Mesenchymal stem cell (in vitro differentiated cells and primary cell): ENCODE measurements at regions not wholly inside any gene's neighbourhood (a gene's known extent, or its start where the extent isn't known, plus 50 kb on each side); places are given as distances from the start of the nearest gene placed in this dataset.

Source experiments
- DNase-seq: peaks from one replicate; pipeline ENCODE4 v3.0.0-alpha.2; 2013
- H2AFZ ChIP-seq: one replicate; pipeline ENCODE4 v1.6.1; 2013; ENCODE audit warnings: low read depth, mild to moderate bottlenecking, control low read depth, inconsistent platforms, low read length, moderate library complexity
- H2AK5ac ChIP-seq: 2 replicates; pipeline ENCODE4 v1.6.1; 2013; ENCODE audit warnings: low read length, moderate library complexity, mild to moderate bottlenecking, inconsistent platforms; ENCODE audit not compliant: severe bottlenecking
- H2BK120ac ChIP-seq: one replicate; pipeline ENCODE4 v1.6.1; 2013; ENCODE audit warnings: low read depth, mild to moderate bottlenecking, inconsistent platforms, low read length, moderate library complexity
- H2BK12ac ChIP-seq, 2 experiments: one replicate each; pipeline ENCODE4 v1.6.1; 2013; ENCODE audit warnings: inconsistent platforms in 2 of 2, low read length in 2 of 2, mild to moderate bottlenecking in 2 of 2, moderate library complexity in 2 of 2, control low read depth in 1 of 2
- H2BK15ac ChIP-seq: one replicate; pipeline ENCODE4 v1.6.1; 2013; ENCODE audit warnings: mild to moderate bottlenecking, low read depth, inconsistent platforms; ENCODE audit not compliant: poor library complexity, severe bottlenecking
- H2BK5ac ChIP-seq: 2 replicates; pipeline ENCODE4 v1.6.1; 2013; ENCODE audit warnings: low read depth, mild to moderate bottlenecking, low read length, control low read depth, inconsistent platforms; ENCODE audit not compliant: poor library complexity, severe bottlenecking
- H3K14ac ChIP-seq, 2 experiments: one replicate each; pipeline ENCODE4 v1.6.1; 2013; ENCODE audit warnings: inconsistent platforms in 2 of 2, low read length in 2 of 2, control low read depth in 1 of 2, mild to moderate bottlenecking in 1 of 2, moderate library complexity in 1 of 2
- H3K18ac ChIP-seq, 2 experiments: one replicate each; pipeline ENCODE4 v1.6.1; 2013; ENCODE audit warnings: inconsistent platforms in 2 of 2, low read length in 2 of 2, control low read depth in 1 of 2, low read depth in 1 of 2, mild to moderate bottlenecking in 1 of 2
- H3K23ac ChIP-seq, 2 experiments: one replicate each; pipeline ENCODE4 v1.6.1; 2013; ENCODE audit warnings: inconsistent platforms in 2 of 2, low read length in 2 of 2, mild to moderate bottlenecking in 2 of 2, moderate library complexity in 2 of 2, control low read depth in 1 of 2
- H3K27ac ChIP-seq: 2 replicates; pipeline ENCODE4 v1.5.1; 2013; ENCODE audit warnings: mild to moderate bottlenecking, moderate library complexity, low read length, control low read depth, inconsistent platforms; ENCODE audit not compliant: poor library complexity, severe bottlenecking
- H3K27me3 ChIP-seq, 2 experiments: 2 replicates each; pipeline versions ENCODE4 v1.6.1 to v1.7.0; 2013; ENCODE audit warnings: low read length in 2 of 2, mild to moderate bottlenecking in 2 of 2, moderate library complexity in 2 of 2, control low read depth in 1 of 2, inconsistent platforms in 1 of 2; ENCODE audit not compliant: control insufficient read depth in 1 of 2, insufficient read depth in 1 of 2
- H3K36me3 ChIP-seq, 2 experiments: 2 replicates each; pipeline versions ENCODE4 v1.6.1 to v1.7.0; 2013; ENCODE audit warnings: low read length in 2 of 2, control low read depth in 1 of 2, inconsistent platforms in 1 of 2, low read depth in 1 of 2, mild to moderate bottlenecking in 1 of 2; ENCODE audit not compliant: insufficient read depth in 2 of 2, control insufficient read depth in 1 of 2
- H3K4ac ChIP-seq, 2 experiments: one replicate each; pipeline ENCODE4 v1.6.1; 2013; ENCODE audit warnings: inconsistent platforms in 2 of 2, low read length in 2 of 2, mild to moderate bottlenecking in 2 of 2, moderate library complexity in 2 of 2, control low read depth in 1 of 2, low read depth in 1 of 2
- H3K4me1 ChIP-seq: 2 replicates; pipeline ENCODE4 v1.6.1; 2013; ENCODE audit warnings: low read depth, low read length, control low read depth; ENCODE audit not compliant: control insufficient read depth, insufficient read depth
- H3K4me2 ChIP-seq: 2 replicates; pipeline ENCODE4 v1.6.1; 2013; ENCODE audit warnings: low read length, mild to moderate bottlenecking, inconsistent platforms; ENCODE audit not compliant: poor library complexity, severe bottlenecking
- H3K4me3 ChIP-seq, 2 experiments: 2 replicates each; pipeline versions ENCODE4 v1.5.1 to v1.7.0; 2013; ENCODE audit warnings: low read length in 2 of 2, mild to moderate bottlenecking in 2 of 2, control low read depth in 1 of 2, low read depth in 1 of 2; ENCODE audit not compliant: insufficient read depth in 1 of 2
- H3K79me1 ChIP-seq: replicated peaks from 2 replicates; pipeline ENCODE4 v1.6.1; 2013; ENCODE audit warnings: mild to moderate bottlenecking, control low read depth, low read length, inconsistent platforms; ENCODE audit not compliant: poor library complexity, severe bottlenecking
- H3K9ac ChIP-seq: 2 replicates; pipeline ENCODE4 v1.7.0; 2013; ENCODE audit warnings: mild to moderate bottlenecking, low read length, moderate library complexity
- H3K9me3 ChIP-seq: 2 replicates; pipeline ENCODE4 v1.7.0; 2013; ENCODE audit warnings: mild to moderate bottlenecking, low read length; ENCODE audit not compliant: control insufficient read depth
- H4K8ac ChIP-seq: one replicate; pipeline ENCODE4 v1.6.1; 2013; ENCODE audit warnings: inconsistent platforms, mild to moderate bottlenecking, low read length, moderate library complexity
- H4K91ac ChIP-seq: one replicate; pipeline ENCODE4 v1.6.1; 2013; ENCODE audit warnings: mild to moderate bottlenecking, low read length, inconsistent platforms
- WGBS: methylation state at CpG from one replicate; pipeline ENCODE4 v1.1.7; 2013; ENCODE audit warnings: mixed read lengths; 5-methylcytosine and 5-hydroxymethylcytosine counted together

GRCh38 chr13:67856955-67857354 is 626.8 kb upstream of the PCDH9 start:
- Histone ChIP-seq H3K27ac (no peak overlapping the region), H2AFZ (no peak overlapping the region), H3K14ac (no peak overlapping the region), H3K9me3 (peaks cover 7% of the 10 kb centered on the region), H3K9ac (no peak overlapping the region), H3K79me1 (no peaks in the 10 kb centered on the region), H3K4me2 (no peak overlapping the region), H3K4me1 (no peaks in the 10 kb centered on the region), H4K91ac (no peak overlapping the region), H3K4me3 (no peak overlapping the region), H2BK5ac (no peak overlapping the region), H2BK12ac (no peak overlapping the region), H2BK15ac (no peak overlapping the region), H3K18ac (no peak overlapping the region), H4K8ac (no peak overlapping the region), H3K23ac (no peak overlapping the region), H2BK120ac (no peak overlapping the region), H2AK5ac (no peak overlapping the region), H3K27me3 (no peaks in the 10 kb centered on the region), H3K36me3 (no peaks in the 10 kb centered on the region), H3K4ac (no peak overlapping the region)
- no peak for DNase-seq

GRCh38 chr13:67855741-67856238 is 625.7 kb upstream of the PCDH9 start:
- no peak overlapping the region for H4K91ac ChIP-seq
- H3K36me3 ChIP-seq = no peaks in the 10 kb centered on the region
- H2AK5ac ChIP-seq = no peak overlapping the region
- no peaks in the 10 kb centered on the region for H3K79me1 ChIP-seq
- no peak overlapping the region for H3K14ac ChIP-seq
- no peak overlapping the region for H2BK120ac ChIP-seq
- H4K8ac ChIP-seq = no peak overlapping the region
- H3K27me3 ChIP-seq = no peaks in the 10 kb centered on the region
- no peak overlapping the region for H2BK5ac ChIP-seq
- no peak overlapping the region for H3K23ac ChIP-seq
- no peak overlapping the region for H3K9ac ChIP-seq
- no peak overlapping the region for H3K4me2 ChIP-seq
- H3K18ac ChIP-seq = no peak overlapping the region
- H2BK15ac ChIP-seq = no peak overlapping the region
- no peak overlapping the region for H3K4me3 ChIP-seq
- DNase-seq = no peak
- no peaks in the 10 kb centered on the region for H3K4me1 ChIP-seq
- H3K27ac ChIP-seq = no peak overlapping the region
- WGBS = 71% methylated on average over 2 of the region's 4 CpGs
- H3K4ac ChIP-seq = no peak overlapping the region
- H2AFZ ChIP-seq = no peak overlapping the region
- H2BK12ac ChIP-seq = no peak overlapping the region
- H3K9me3 ChIP-seq = peaks cover 11% of the 10 kb centered on the region

GRCh38 chr13:67854990-67855389 is 624.9 kb upstream of the PCDH9 start:
- H3K4ac ChIP-seq = no peak overlapping the region
- no peak overlapping the region for H2BK5ac ChIP-seq
- H4K8ac ChIP-seq = no peak overlapping the region
- H3K23ac ChIP-seq = no peak overlapping the region
- H2BK120ac ChIP-seq = no peak overlapping the region
- H2BK12ac ChIP-seq = no peak overlapping the region
- H3K9me3 ChIP-seq = peaks cover 6% of the 10 kb centered on the region
- no peaks in the 10 kb centered on the region for H3K4me1 ChIP-seq
- H3K14ac ChIP-seq = no peak overlapping the region
- H3K27ac ChIP-seq = no peak overlapping the region
- H2AK5ac ChIP-seq = no peak overlapping the region
- H3K79me1 ChIP-seq = no peaks in the 10 kb centered on the region
- H3K27me3 ChIP-seq = no peaks in the 10 kb centered on the region
- no peak overlapping the region for H2AFZ ChIP-seq
- H3K4me3 ChIP-seq = no peak overlapping the region
- no peak overlapping the region for H3K9ac ChIP-seq
- no peak overlapping the region for H3K18ac ChIP-seq
- H3K4me2 ChIP-seq = no peak overlapping the region
- DNase-seq = no peak
- H3K36me3 ChIP-seq = no peaks in the 10 kb centered on the region
- no peak overlapping the region for H4K91ac ChIP-seq
- WGBS = 83% methylated on average over 4 of the region's 4 CpGs
- H2BK15ac ChIP-seq = no peak overlapping the region

- no peak overlapping the region for H3K4me3 ChIP-seq
- H3K23ac ChIP-seq = no peak overlapping the region
- no peak overlapping the region for H3K4ac ChIP-seq
- no peaks in the 10 kb centered on the region for H3K27me3 ChIP-seq
- no peak overlapping the region for H3K18ac ChIP-seq
- no peak overlapping the region for H3K4me2 ChIP-seq
- no peak overlapping the region for H3K9ac ChIP-seq
- peaks cover 10% of the 10 kb centered on the region for H3K9me3 ChIP-seq
- H2BK5ac ChIP-seq = no peak overlapping the region
- H3K4me1 ChIP-seq = no peaks in the 10 kb centered on the region
- H2BK15ac ChIP-seq = no peak overlapping the region
- no peak overlapping the region for H2BK12ac ChIP-seq
- H2AFZ ChIP-seq = no peak overlapping the region
- no peak overlapping the region for H3K14ac ChIP-seq
- no peak overlapping the region for H2AK5ac ChIP-seq
- no peak overlapping the region for H2BK120ac ChIP-seq
- DNase-seq = no peak
- no peak overlapping the region for H4K91ac ChIP-seq
- H3K27ac ChIP-seq = no peak overlapping the region
- H3K79me1 ChIP-seq = no peaks in the 10 kb centered on the region
- H3K36me3 ChIP-seq = no peaks in the 10 kb centered on the region
- H4K8ac ChIP-seq = no peak overlapping the region
- WGBS = no CpG with 5 or more reads among the region's 2 CpGs
Measured at GRCh38 chr13:67844574-67844973, 614.4 kb upstream of the PCDH9 start.
